ENCODE measurements at regions not wholly inside any gene's neighbourhood (a gene's known extent, or its start where the extent isn't known, plus 50 kb on each side); places are given as distances from the start of the nearest gene placed in this dataset.
"Not testable (repeated sequence)": the region's sequence is repeated elsewhere in the genome, so short reads cannot be mapped to it uniquely, and the experiment has no call there.

DNA sequence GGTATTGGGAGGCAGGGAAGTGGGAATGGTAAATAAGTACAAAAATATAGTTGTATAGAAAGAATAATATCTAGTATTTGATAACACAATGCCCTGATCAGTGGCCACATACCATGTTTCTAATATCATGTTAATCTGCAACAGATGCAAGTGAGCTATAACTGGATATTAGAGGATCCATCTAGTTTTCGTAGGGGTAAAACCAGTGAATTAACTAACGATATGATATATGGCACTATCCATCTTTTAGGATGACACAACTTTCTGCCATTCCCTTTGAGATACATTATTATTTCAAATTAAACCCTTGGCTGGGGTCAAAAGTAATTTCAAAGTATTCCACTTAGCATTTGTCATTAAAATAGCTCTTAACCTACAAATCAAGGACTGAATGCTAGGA, 1686.2 kb downstream of the SLITRK1 start:
- no peak overlapping the region for H3K4me3 ChIP-seq (replicated peaks; ENCODE audit: low read depth, low read length)
- DNase-seq (ENCODE audit: extremely low read depth, low read depth), result no peak
- TF ChIP-seq, protein P1, sequence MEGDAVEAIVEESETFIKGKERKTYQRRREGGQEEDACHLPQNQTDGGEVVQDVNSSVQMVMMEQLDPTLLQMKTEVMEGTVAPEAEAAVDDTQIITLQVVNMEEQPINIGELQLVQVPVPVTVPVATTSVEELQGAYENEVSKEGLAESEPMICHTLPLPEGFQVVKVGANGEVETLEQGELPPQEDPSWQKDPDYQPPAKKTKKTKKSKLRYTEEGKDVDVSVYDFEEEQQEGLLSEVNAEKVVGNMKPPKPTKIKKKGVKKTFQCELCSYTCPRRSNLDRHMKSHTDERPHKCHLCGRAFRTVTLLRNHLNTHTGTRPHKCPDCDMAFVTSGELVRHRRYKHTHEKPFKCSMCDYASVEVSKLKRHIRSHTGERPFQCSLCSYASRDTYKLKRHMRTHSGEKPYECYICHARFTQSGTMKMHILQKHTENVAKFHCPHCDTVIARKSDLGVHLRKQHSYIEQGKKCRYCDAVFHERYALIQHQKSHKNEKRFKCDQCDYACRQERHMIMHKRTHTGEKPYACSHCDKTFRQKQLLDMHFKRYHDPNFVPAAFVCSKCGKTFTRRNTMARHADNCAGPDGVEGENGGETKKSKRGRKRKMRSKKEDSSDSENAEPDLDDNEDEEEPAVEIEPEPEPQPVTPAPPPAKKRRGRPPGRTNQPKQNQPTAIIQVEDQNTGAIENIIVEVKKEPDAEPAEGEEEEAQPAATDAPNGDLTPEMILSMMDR (IDR thresholded peaks at IDR 0.05; ENCODE audit: low read depth, low read length, missing control alignments), result no peak

DNA sequence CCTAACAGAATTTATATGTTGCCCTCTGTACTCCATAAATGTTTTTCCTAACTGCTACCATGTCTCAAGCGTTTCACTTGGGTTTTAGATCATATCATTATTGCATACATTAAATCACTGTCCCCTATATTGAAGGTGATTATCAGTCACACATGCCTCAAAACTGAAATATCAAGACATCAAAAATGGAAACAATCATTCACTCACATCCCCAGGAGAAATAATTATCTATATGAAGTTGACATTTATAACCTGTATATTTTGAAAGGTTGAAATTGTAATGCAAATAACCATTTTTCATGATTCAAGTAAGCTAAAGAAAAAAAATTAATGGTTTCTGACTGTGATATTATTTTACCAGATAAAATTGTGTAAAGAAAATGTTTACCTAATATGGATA, 1695.0 kb downstream of the SLITRK1 start:
- H3K4me3 ChIP-seq (replicated peaks; ENCODE audit: low read depth, low read length), result no peak overlapping the region

DNA sequence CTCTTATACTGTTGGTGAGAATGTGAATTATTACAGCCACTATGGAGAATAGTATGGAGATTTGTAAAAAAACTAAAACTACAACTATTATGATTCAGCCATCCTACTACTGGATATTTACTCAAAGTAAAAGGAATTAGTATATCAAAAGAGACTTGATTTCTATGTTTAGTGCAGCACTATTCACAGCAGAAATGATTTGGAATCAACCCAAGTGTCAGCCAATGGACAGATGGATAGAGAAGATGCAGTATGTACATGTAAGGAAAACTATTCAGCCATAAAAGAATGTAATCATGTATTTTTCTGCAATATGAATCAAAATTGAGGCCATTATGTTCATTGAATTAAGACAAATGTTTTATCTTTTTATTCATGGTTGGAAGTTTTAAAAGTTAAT, 1705.5 kb downstream of the SLITRK1 start:
- no peak overlapping the region for H3K4me3 ChIP-seq (replicated peaks; ENCODE audit: low read depth, low read length)
- no peak for DNase-seq (ENCODE audit: extremely low read depth, low read depth)
- TF ChIP-seq, protein P1 (IDR thresholded peaks at IDR 0.05; ENCODE audit: low read depth, low read length, missing control alignments), result no peak

More for the DNA sequence above, 1695.0 kb downstream of the SLITRK1 start:
- DNase-seq (ENCODE audit: extremely low read depth, low read depth), result no peak
- TF ChIP-seq, protein P1 (IDR thresholded peaks at IDR 0.05; ENCODE audit: low read depth, low read length, missing control alignments), result no peak

DNA sequence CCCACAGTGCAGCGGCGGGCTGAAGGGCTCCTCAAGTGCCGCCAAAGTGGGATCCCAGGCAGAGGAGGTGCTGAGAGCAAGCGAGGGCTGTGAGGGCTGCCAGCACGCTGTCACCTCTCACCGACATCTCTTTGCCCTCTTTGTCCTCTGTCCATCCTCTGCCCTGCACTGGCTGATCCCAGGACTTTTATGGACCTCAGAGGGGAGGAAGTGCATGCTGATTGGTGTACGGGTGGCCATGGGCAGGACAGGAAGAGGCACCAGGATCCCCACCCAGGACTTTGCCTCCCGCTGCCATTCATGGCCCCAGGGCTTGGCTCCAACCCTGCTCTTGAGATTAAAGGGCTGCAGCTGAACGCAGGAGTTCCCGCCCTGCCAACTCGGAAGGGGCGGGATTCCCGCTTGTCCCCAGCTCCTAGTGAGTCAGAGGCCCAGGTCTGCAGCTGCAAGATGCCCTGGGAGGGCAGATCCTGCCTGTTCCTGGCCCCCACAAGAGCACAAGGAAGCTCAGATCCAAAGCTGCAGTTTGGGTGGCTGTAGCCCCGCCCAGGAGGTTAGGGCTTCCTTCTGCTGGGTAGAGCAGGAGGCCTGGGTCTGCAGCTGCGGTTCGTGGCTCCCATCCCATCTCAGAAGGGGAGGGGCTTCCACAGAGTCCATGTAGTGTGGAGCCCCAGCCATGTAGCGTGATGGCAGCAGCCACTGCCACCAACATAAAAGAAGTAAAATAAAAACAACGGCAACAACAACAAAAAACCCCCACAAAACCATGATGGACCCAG, 1716.7 kb downstream of the SLITRK1 start:
- TF ChIP-seq, protein P1 (IDR thresholded peaks at IDR 0.05; ENCODE audit: low read depth, low read length, missing control alignments), result no peak
- DNase-seq (ENCODE audit: extremely low read depth, low read depth), result no peak
- H3K4me3 ChIP-seq (replicated peaks; ENCODE audit: low read depth, low read length), result no peak overlapping the region

DNA sequence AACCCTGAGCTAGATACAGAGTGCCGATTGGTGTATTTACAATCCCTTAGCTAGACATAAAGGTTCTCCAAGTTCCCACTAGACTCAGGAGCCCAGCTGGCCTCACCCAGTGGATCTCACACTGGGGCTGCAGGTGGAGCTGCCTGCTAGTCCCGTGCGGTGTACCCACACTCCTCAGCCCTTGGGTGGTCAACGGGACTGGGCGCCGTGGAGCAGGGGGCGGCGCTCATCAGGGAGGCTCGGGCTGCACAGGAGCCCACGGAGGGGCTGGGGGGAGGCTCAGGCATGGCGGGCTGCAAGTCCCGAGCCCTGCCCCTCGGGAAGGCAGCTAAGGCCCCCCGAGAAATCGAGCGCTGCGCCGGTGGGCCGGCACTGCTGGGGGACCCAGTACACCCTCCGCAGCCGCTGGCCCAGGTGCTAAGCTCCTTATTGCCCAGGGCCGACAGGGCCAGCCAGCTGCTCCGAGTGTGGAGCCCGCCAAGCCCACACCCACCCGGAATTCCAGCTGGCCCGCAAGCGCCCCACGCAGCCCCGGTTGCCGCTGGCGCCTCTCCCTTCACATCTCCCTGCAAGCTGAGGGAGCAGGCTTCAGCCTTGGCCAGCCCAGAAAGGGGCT, 1717.4 kb downstream of the SLITRK1 start:
- DNase-seq (ENCODE audit: extremely low read depth, low read depth); H3K4me3 ChIP-seq (replicated peaks; ENCODE audit: low read depth, low read length): not testable (repeated sequence)

DNA sequence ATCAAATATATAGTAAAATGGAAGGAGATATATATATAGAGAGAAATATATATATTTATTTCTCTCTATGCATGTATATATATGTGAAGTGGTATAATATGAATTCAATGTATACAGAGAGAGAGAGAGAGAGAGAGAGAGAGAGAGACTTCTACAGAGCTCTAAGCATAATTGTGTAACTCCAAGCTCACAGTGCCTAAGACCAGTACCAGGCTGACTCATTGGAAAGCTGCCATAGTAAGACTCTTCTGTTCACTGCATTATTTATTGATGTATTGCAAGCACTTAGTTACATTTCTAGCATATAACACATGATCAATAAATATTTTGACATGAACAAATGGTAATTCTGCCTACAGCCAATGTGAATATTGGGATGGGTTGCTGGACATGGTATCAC, 1734.7 kb downstream of the SLITRK1 start:
- no peak overlapping the region for H3K4me3 ChIP-seq (replicated peaks; ENCODE audit: low read depth, low read length)
- DNase-seq (ENCODE audit: extremely low read depth, low read depth), result no peak
- TF ChIP-seq, protein P1 (IDR thresholded peaks at IDR 0.05; ENCODE audit: low read depth, low read length, missing control alignments), result no peak

DNA sequence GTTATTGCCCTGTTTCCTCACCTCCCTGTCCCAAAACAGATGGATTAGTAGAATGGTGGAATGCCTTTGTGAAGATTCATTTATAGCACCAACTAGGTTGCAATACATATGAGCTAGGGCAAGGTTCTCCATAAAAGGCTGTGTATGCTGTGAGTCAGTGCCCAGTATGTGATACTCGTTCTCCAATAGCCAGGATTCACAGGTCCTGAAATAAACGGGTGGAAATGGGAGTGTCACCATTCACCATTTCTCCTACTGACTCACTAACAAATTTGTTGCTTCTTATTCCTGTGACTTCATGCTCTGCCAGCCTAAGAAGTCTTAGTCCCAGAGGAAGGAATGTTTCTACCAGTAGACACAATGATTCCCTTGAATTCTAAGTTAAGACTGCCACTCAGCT, 1745.4 kb downstream of the SLITRK1 start:
- TF ChIP-seq, protein P1 (IDR thresholded peaks at IDR 0.05; ENCODE audit: low read depth, low read length, missing control alignments), result no peak
- H3K4me3 ChIP-seq (replicated peaks; ENCODE audit: low read depth, low read length), result no peak overlapping the region
- no peak for DNase-seq (ENCODE audit: extremely low read depth, low read depth)
